H1 (cell line): ENCODE measurements at regions not wholly inside any gene's neighbourhood (a gene's known extent, or its start where the extent isn't known, plus 50 kb on each side); places are given as distances from the start of the nearest gene placed in this dataset.

Experiments used
- CTCF ChIA-PET: fragments of 300-600 bp; sonication (Branson Sonifier 250); formaldehyde crosslinking; loops from one replicate; lab custom pipeline; 2021; ENCODE audit not compliant: partially characterized antibody; lab: Charles Lee
- POLR2A ChIA-PET: fragments of 300-600 bp; sonication (Branson Sonifier 250); formaldehyde crosslinking; loops from one replicate; lab custom pipeline; 2021; ENCODE audit warnings: inconsistent platforms; ENCODE audit not compliant: partially characterized antibody; lab: Charles Lee
- DNase-seq, 2 experiments: peaks; one replicate each; pipeline versions ENCODE4 v3.0.0 to v3.0.0-alpha.2; 2010 to 2022; ENCODE audit warnings: low spot score in 2 of 2, low read depth in 1 of 2, mixed read lengths in 1 of 2
- FAIRE-seq: peaks from 2 replicates; lab custom pipeline; 2011; peaks lifted over from hg19 to GRCh38; lab: Jason Lieb, UNC
- H2AFZ ChIP-seq: 2 replicates; pipeline ENCODE4 v1.8.1; 2012; ENCODE audit warnings: low read length, inconsistent platforms
- H2AK5ac ChIP-seq: 2 replicates; pipeline ENCODE4 v1.6.1; 2013; ENCODE audit warnings: low read depth, low read length
- H2BK120ac ChIP-seq: replicated peaks from 2 replicates; pipeline ENCODE3; 2013; ENCODE audit warnings: low read depth, low read length, inconsistent platforms
- H2BK12ac ChIP-seq: 2 replicates; pipeline ENCODE4 v1.6.1; 2013; ENCODE audit warnings: low read depth, low read length
- H2BK15ac ChIP-seq: 2 replicates; pipeline ENCODE4 v1.6.1; 2013; ENCODE audit warnings: low read length
- H2BK20ac ChIP-seq: 2 replicates; pipeline ENCODE4 v1.6.1; 2013; ENCODE audit warnings: low read length
- H2BK5ac ChIP-seq: 2 replicates; pipeline ENCODE4 v1.6.1; 2013; ENCODE audit warnings: low read depth, low read length
- H3K14ac ChIP-seq: 2 replicates; pipeline ENCODE4 v1.6.1; 2013; ENCODE audit warnings: inconsistent platforms; ENCODE audit not compliant: insufficient read length
- H3K18ac ChIP-seq: 2 replicates; pipeline ENCODE4 v1.6.1; 2013; ENCODE audit warnings: low read length; ENCODE audit errors: extremely low read depth
- H3K23ac ChIP-seq: 2 replicates; pipeline ENCODE4 v1.6.1; 2013; ENCODE audit warnings: inconsistent platforms; ENCODE audit not compliant: insufficient read length
- H3K23me2 ChIP-seq: 2 replicates; pipeline ENCODE4 v1.6.1; 2013; ENCODE audit warnings: low read depth, low read length
- H3K27ac ChIP-seq: 2 replicates; pipeline ENCODE4 v1.6.1; 2011; ENCODE audit warnings: low read depth, low read length, inconsistent platforms
- H3K27me3 ChIP-seq, 4 experiments: replicated peaks in 1 of 4; 1 replicate in 1 of 4; 2 replicates in 3 of 4; pipeline versions ENCODE4 v1.6.1 to v1.8.1; 2011 to 2013; ENCODE audit warnings: low read length in 3 of 4, mild to moderate bottlenecking in 3 of 4, inconsistent platforms in 2 of 4, mixed read lengths in 2 of 4, moderate library complexity in 1 of 4; ENCODE audit not compliant: control insufficient read depth in 3 of 4, insufficient read depth in 3 of 4; ENCODE audit errors: extremely low read depth in 1 of 4
- H3K36me3 ChIP-seq, 4 experiments: 2 replicates each; pipeline versions ENCODE4 v1.6.1 to v1.8.1; 2011 to 2013; ENCODE audit warnings: mild to moderate bottlenecking in 4 of 4, low read length in 3 of 4, moderate library complexity in 2 of 4, control low read depth in 1 of 4, inconsistent platforms in 1 of 4; ENCODE audit not compliant: insufficient read depth in 4 of 4, control insufficient read depth in 2 of 4
- H3K4ac ChIP-seq: replicated peaks from 2 replicates; pipeline ENCODE3; 2013; ENCODE audit warnings: low read length, low read depth, mixed read lengths, inconsistent platforms; ENCODE audit not compliant: insufficient read length
- H3K4me1 ChIP-seq, 4 experiments: replicated peaks in 1 of 4; 1 replicate in 1 of 4; 2 replicates in 3 of 4; pipeline versions ENCODE4 v1.6.1 to v1.8.1; 2011 to 2013; ENCODE audit warnings: low read length in 3 of 4, inconsistent platforms in 2 of 4, mixed read lengths in 1 of 4; ENCODE audit not compliant: insufficient read depth in 4 of 4, control insufficient read depth in 3 of 4
- H3K4me2 ChIP-seq, 2 experiments: 2 replicates each; pipeline versions ENCODE4 v1.6.1 to v1.8.1; 2011 to 2013; ENCODE audit warnings: low read depth in 2 of 2, low read length in 2 of 2, control low read depth in 1 of 2, inconsistent platforms in 1 of 2, mild to moderate bottlenecking in 1 of 2; ENCODE audit not compliant: insufficient read depth in 1 of 2
- H3K4me3 ChIP-seq, 4 experiments: fragments of 200-600, 300-600 bp in 1 of 4; sonication (generic), shearing (Covaris generic), sonication (Bioruptor Twin) in 1 of 4; 2 replicates each; pipeline versions ENCODE4 v1.5.1 to v1.8.1; 2011 to 2016; ENCODE audit warnings: low read length in 4 of 4, low read depth in 3 of 4, control low read depth in 2 of 4, inconsistent platforms in 2 of 4, mild to moderate bottlenecking in 2 of 4, mixed read lengths in 1 of 4, moderate library complexity in 1 of 4; ENCODE audit not compliant: insufficient read depth in 2 of 4; ENCODE audit errors: extremely low read depth in 1 of 4
- H3K56ac ChIP-seq: replicated peaks from 2 replicates; pipeline ENCODE3; 2013; ENCODE audit warnings: low read depth, mild to moderate bottlenecking, mixed read lengths, low read length, inconsistent platforms; ENCODE audit not compliant: insufficient read length
- H3K79me1 ChIP-seq: 2 replicates; pipeline ENCODE4 v1.6.1; 2013; ENCODE audit warnings: low read depth, low read length, control low read depth
- H3K79me2 ChIP-seq, 2 experiments: 2 replicates each; pipeline versions ENCODE4 v1.6.1 to v1.8.1; 2012 to 2013; ENCODE audit warnings: low read length in 2 of 2, mild to moderate bottlenecking in 2 of 2, inconsistent platforms in 1 of 2; ENCODE audit not compliant: insufficient read depth in 2 of 2, control insufficient read depth in 1 of 2
- H3K9ac ChIP-seq, 4 experiments: replicated peaks in 1 of 4; 1 replicate in 1 of 4; 2 replicates in 3 of 4; pipeline versions ENCODE4 v1.6.1 to v1.8.1; 2011 to 2013; ENCODE audit warnings: low read depth in 3 of 4, low read length in 3 of 4, control low read depth in 2 of 4, mild to moderate bottlenecking in 2 of 4, moderate library complexity in 2 of 4, inconsistent platforms in 1 of 4; ENCODE audit errors: extremely low read depth in 1 of 4
- H3K9me3 ChIP-seq, 2 experiments: 2 replicates each; pipeline versions ENCODE4 v1.6.1 to v1.8.1; 2012 to 2013; ENCODE audit warnings: mild to moderate bottlenecking in 2 of 2, moderate library complexity in 2 of 2, control low read depth in 1 of 2, inconsistent platforms in 1 of 2, low read depth in 1 of 2, low read length in 1 of 2, mixed read lengths in 1 of 2; ENCODE audit not compliant: insufficient read depth in 2 of 2
- H4K20me1 ChIP-seq, 2 experiments: replicated peaks in 1 of 2; 2 replicates each; pipeline versions ENCODE3 to v1.8.1; 2011 to 2013; ENCODE audit warnings: inconsistent platforms in 2 of 2, low read length in 2 of 2, mild to moderate bottlenecking in 1 of 2; ENCODE audit not compliant: insufficient read depth in 2 of 2, control insufficient read depth in 1 of 2
- H4K5ac ChIP-seq: 2 replicates; pipeline ENCODE4 v1.6.1; 2013; ENCODE audit warnings: low read length, low read depth, mixed read lengths, inconsistent platforms; ENCODE audit not compliant: insufficient read length
- H4K8ac ChIP-seq: 2 replicates; pipeline ENCODE4 v1.8.0; 2013; ENCODE audit warnings: mild to moderate bottlenecking, moderate library complexity, low read length, inconsistent platforms; ENCODE audit not compliant: insufficient read depth; ENCODE audit errors: extremely low read depth
- H4K91ac ChIP-seq: replicated peaks from 2 replicates; pipeline ENCODE3; 2013; ENCODE audit warnings: low read length, mixed read lengths, inconsistent platforms; ENCODE audit not compliant: insufficient read length
- ATF3 ChIP-seq: IDR thresholded peaks from 2 replicates; pipeline ENCODE4 v1.6.1; 2011; ENCODE audit warnings: low read depth, mild to moderate bottlenecking, low read length; ENCODE audit not compliant: insufficient read depth
- BRCA1 ChIP-seq: IDR thresholded peaks from 2 replicates; pipeline ENCODE4 v1.6.1; 2012; ENCODE audit warnings: low read depth, low read length, improper control_type of control experiment
- CEBPB ChIP-seq: IDR thresholded peaks from 2 replicates; pipeline ENCODE4 v1.6.1; 2012; ENCODE audit warnings: low read depth, low read length
- E2F6 ChIP-seq: IDR thresholded peaks from 2 replicates; pipeline ENCODE4 v1.6.1; 2012; ENCODE audit warnings: inconsistent platforms
- FOSL1 ChIP-seq: IDR thresholded peaks from 2 replicates; pipeline ENCODE4 v1.6.1; 2011; ENCODE audit warnings: mild to moderate bottlenecking, low read depth, low read length, moderate library complexity; ENCODE audit not compliant: insufficient read depth
- HDAC6 ChIP-seq: IDR thresholded peaks from one replicate; pipeline ENCODE4 v1.7.1; 2012; ENCODE audit warnings: low read depth, mild to moderate bottlenecking, inconsistent platforms, low read length, moderate library complexity
- KDM4A ChIP-seq: IDR thresholded peaks from one replicate; pipeline ENCODE4 v1.7.1; 2012; ENCODE audit warnings: low read depth, mild to moderate bottlenecking, moderate library complexity, low read length, inconsistent platforms; ENCODE audit not compliant: severe bottlenecking
- KDM5A ChIP-seq: fragments of 200-600 bp; IDR thresholded peaks from 2 replicates; pipeline ENCODE4 v1.7.1; 2012; ENCODE audit warnings: mild to moderate bottlenecking, low read length, inconsistent platforms, mixed read lengths
- MAFK ChIP-seq: IDR thresholded peaks from 2 replicates; pipeline ENCODE4 v1.6.1; 2012; ENCODE audit warnings: low read depth, mild to moderate bottlenecking, improper control_type of control experiment, low read length
- NANOG ChIP-seq: IDR thresholded peaks from 2 replicates; pipeline ENCODE4 v1.6.1; 2011; ENCODE audit warnings: low read length, low read depth, mild to moderate bottlenecking, inconsistent platforms; ENCODE audit not compliant: insufficient read depth, poor library complexity, severe bottlenecking
- SUZ12 ChIP-seq: fragments of 200-600 bp; sonication (generic); IDR thresholded peaks from 2 replicates; pipeline ENCODE4 v1.6.1; 2012; ENCODE audit warnings: mild to moderate bottlenecking, inconsistent platforms, low read length, moderate library complexity, mixed read lengths
- WGBS, 2 experiments: shearing (Covaris generic) in 1 of 2; methylation state at CpG; one replicate each; pipeline versions ENCODE4 v1.1.6 to v1.1.7; 2013 to 2015; ENCODE audit warnings: low lambda C conversion rate in 2 of 2, mixed read lengths in 2 of 2, inconsistent platforms in 1 of 2, low coverage in 1 of 2, missing lambda C conversion rate in 1 of 2; ENCODE audit not compliant: insufficient replicate concordance in 2 of 2, insufficient coverage in 1 of 2, insufficient read length in 1 of 2; ENCODE audit errors: extremely low coverage in 1 of 2, missing lambda C conversion rate in 1 of 2; 5-methylcytosine and 5-hydroxymethylcytosine counted together

- FAIRE-seq: no peak
- no peak overlapping the region for H4K8ac ChIP-seq
- WGBS, 2 experiments: 89% methylated on average over 5 of the region's 5 CpGs; no CpG with 5 or more reads in 1 of the 2 experiments
- H3K4me2 ChIP-seq: no peak overlapping the region
- H4K20me1 ChIP-seq: no peaks in the 10 kb centered on the region
- POLR2A ChIA-PET: no interaction called here
- H2AK5ac ChIP-seq: no peak overlapping the region
- TF ChIP-seq BRCA1 (no peak), ATF3 (no peak), FOSL1 (no peak), MAFK (no peak), CEBPB (no peak), KDM4A (no peak), KDM5A (no peak), HDAC6 (no peak), E2F6 (no peak), SUZ12 (no peak), NANOG (no peak)
- CTCF ChIA-PET: interaction anchor here (0.7 to 8.5 kb wide), 25 partner anchors 10 to 396 kb away, joined by 3 to 111 read pairs (median 6); no protein-coding TSS in a partner anchor
- H2BK15ac ChIP-seq: no peak overlapping the region
- DNase-seq: no peak
- H3K36me3 ChIP-seq: no peaks in the 10 kb centered on the region
- H3K27ac ChIP-seq: no peak overlapping the region
- H2BK120ac ChIP-seq: no peak overlapping the region
- H3K23ac ChIP-seq: no peak overlapping the region
- H3K4me1 ChIP-seq: peaks cover 0 to 10% (median 6%) of the 10 kb centered on the region in 4 experiments; a peak in 5 of 7 replicates
- no peak overlapping the region for H2BK5ac ChIP-seq
- H3K9me3 ChIP-seq: no peaks in the 10 kb centered on the region
- H2BK12ac ChIP-seq: no peak overlapping the region
- H3K18ac ChIP-seq: no peak overlapping the region
- H3K79me1 ChIP-seq: no peaks in the 10 kb centered on the region
- H3K27me3 ChIP-seq: no peaks in the 10 kb centered on the region
- no peak overlapping the region for H4K91ac ChIP-seq
- H3K23me2 ChIP-seq: no peaks in the 10 kb centered on the region
- no peak overlapping the region for H3K4ac ChIP-seq
- no peaks in the 10 kb centered on the region for H3K79me2 ChIP-seq
- no peak overlapping the region for H2AFZ ChIP-seq
- H4K5ac ChIP-seq: no peak overlapping the region
- no peak overlapping the region for H3K9ac ChIP-seq
- H2BK20ac ChIP-seq: no peak overlapping the region
- no peak overlapping the region for H3K56ac ChIP-seq
- no peak overlapping the region for H3K4me3 ChIP-seq
- H3K14ac ChIP-seq: no peak overlapping the region
Measured at GRCh38 chr18:32553174-32553573, 82.5 kb upstream of the GAREM1 start.
